ENCODE measurements at regions not wholly inside any gene's neighbourhood (a gene's known extent, or its start where the extent isn't known, plus 50 kb on each side); places are given as distances from the start of the nearest gene placed in this dataset.
"Not testable (repeated sequence)": the region's sequence is repeated elsewhere in the genome, so short reads cannot be mapped to it uniquely, and the experiment has no call there.

DNA sequence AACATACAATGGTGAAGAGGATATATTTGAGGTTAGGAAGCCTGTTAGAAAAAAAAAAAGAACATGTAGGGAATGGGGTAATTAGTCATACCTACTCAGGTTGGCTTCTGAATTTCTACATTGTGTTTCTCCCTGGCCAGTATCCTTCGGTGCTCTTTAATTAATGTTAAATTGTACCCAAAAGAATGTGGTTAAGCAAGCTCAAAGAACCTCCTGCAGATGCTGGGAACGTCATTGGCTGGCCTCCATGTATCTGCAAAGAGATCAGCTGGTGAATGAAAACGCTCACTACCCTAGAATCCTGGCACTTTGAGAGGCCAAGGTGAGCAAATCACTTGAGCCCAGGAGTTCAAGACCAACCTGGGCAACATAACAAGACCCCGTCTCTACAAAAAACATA, 942.3 kb upstream of the PRKX start:
- Histone ChIP-seq H3K36me3 (no peaks in the 10 kb centered on the region), H3K4me1 (no peaks in the 10 kb centered on the region), H3K27me3 (no peaks in the 10 kb centered on the region), H3K4me3 (no peak overlapping the region), H3K9me3 (peaks cover 0 to 3% (median 0%) of the 10 kb centered on the region in 4 donors), H3K27ac (replicated peaks in 1 of 4) (no peak overlapping the region)
- intact Hi-C loops (cut with DNase I), result no loop called here
- TF ChIP-seq EP300 (IDR thresholded peaks at IDR 0.05) (no peak), POLR2AphosphoS5 (IDR thresholded peaks at IDR 0.05) (no peak), POLR2A (IDR thresholded peaks at IDR 0.05; ENCODE audit: low read depth) (no peak), CTCF (IDR thresholded peaks at IDR 0.05) (no peak)
- no peak for DNase-seq (ENCODE audit: extremely low spot score)
- 67% methylated on average over 4 of the region's 4 CpGs for WGBS

DNA sequence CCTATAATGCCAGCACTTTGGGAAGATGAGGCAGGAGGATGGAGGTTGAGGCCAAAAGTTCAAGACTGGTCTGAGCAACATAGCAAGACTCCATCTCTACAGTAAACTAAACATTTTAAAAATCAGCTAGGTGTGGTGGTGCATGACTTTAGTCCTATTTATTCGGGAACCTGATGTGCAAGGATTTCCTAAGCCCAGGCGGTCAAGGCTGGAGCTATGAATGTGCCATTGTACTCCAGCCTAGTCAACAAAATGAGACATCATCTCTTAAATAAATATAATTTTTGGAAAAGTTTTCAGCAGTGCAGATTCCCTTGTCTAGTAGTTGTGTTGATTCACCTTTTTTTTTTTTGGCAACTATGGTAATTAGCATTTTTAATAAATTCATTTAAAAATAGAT, 928.7 kb upstream of the PRKX start:
- H3K4me3 ChIP-seq, result no peak overlapping the region
- no peak for TF ChIP-seq POLR2AphosphoS5 (IDR thresholded peaks at IDR 0.05)
- no peak for TF ChIP-seq POLR2A (IDR thresholded peaks at IDR 0.05; ENCODE audit: low read depth)
- TF ChIP-seq EP300 (IDR thresholded peaks at IDR 0.05), result no peak
- TF ChIP-seq CTCF (IDR thresholded peaks at IDR 0.05), result no peak
- intact Hi-C loops (cut with DNase I), result no loop called here
- no peaks in the 10 kb centered on the region for H3K36me3 ChIP-seq
- H3K9me3 ChIP-seq, result peaks cover 0 to 5% (median 0%) of the 10 kb centered on the region in 4 donors
- 83% methylated on average over 2 of the region's 2 CpGs for WGBS
- H3K27me3 ChIP-seq, result no peaks in the 10 kb centered on the region
- DNase-seq (ENCODE audit: extremely low spot score), result no peak
- no peak overlapping the region for H3K27ac ChIP-seq (replicated peaks in 1 of 4)
- H3K4me1 ChIP-seq, result no peaks in the 10 kb centered on the region

DNA sequence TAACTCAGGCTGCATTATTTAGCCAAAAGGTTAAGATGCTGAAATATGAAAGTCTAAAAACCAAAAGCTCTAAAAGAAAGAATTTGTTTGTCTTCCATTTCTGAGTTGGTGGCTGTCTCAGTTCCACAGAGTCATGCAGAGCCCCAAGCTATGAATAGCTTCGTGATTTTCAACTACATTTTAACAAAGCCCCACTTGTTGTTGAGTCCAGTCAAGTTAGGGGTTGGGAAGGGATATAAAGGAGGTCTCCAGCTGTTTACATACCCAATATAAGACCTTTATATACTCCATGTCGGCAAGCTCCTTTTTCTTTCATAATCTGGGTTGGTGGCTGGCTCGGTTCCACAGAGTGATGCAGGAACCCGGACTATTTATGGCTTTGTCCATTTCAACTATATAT, 924.6 kb upstream of the PRKX start:
- DNase-seq (ENCODE audit: extremely low spot score), result no peak
- H3K9me3 ChIP-seq, result peaks cover 0 to 5% (median 0%) of the 10 kb centered on the region in 4 donors
- no peaks in the 10 kb centered on the region for H3K36me3 ChIP-seq
- intact Hi-C loops (cut with DNase I), result no loop called here
- WGBS, result 84% methylated on average over 4 of the region's 4 CpGs
- H3K27ac ChIP-seq (replicated peaks in 1 of 4), result no peak overlapping the region
- no peaks in the 10 kb centered on the region for H3K4me1 ChIP-seq
- no peaks in the 10 kb centered on the region for H3K27me3 ChIP-seq
- TF ChIP-seq POLR2AphosphoS5 (IDR thresholded peaks at IDR 0.05) (no peak), EP300 (IDR thresholded peaks at IDR 0.05) (no peak), POLR2A (IDR thresholded peaks at IDR 0.05; ENCODE audit: low read depth) (no peak), CTCF (IDR thresholded peaks at IDR 0.05) (no peak)
- no peak overlapping the region for H3K4me3 ChIP-seq

DNA sequence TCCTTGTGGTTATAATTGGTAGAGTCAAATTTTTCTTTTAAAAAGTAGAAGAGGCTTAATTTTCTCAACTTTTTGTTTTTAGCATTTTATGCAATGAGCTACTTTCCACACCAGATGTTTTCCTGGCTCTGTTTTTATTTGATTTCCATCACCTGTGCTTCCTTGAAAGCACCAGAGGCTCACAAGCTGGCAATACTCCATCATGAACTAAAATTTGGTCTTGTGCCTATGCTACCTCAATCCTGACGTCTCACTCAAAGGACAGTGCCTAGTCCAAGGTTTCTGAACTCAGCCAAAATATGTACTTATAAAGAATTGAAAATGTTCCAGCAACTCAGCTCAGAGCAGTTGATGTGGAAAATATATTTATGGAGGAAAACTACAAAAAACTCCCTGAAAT, 914.0 kb upstream of the PRKX start:
- H3K9me3 ChIP-seq, result no peaks in the 10 kb centered on the region
- TF ChIP-seq POLR2A (IDR thresholded peaks at IDR 0.05; ENCODE audit: low read depth), result no peak
- TF ChIP-seq CTCF (IDR thresholded peaks at IDR 0.05), result no peak
- TF ChIP-seq POLR2AphosphoS5 (IDR thresholded peaks at IDR 0.05), result no peak
- TF ChIP-seq EP300 (IDR thresholded peaks at IDR 0.05), result no peak
- DNase-seq (ENCODE audit: extremely low spot score), result no peak
- intact Hi-C loops (cut with DNase I), result no loop called here
- no peak overlapping the region for H3K27ac ChIP-seq (replicated peaks in 1 of 4)
- 46% methylated on average over 1 of the region's 1 CpG for WGBS
- no peaks in the 10 kb centered on the region for H3K36me3 ChIP-seq
- H3K27me3 ChIP-seq, result no peaks in the 10 kb centered on the region
- no peaks in the 10 kb centered on the region for H3K4me1 ChIP-seq
- H3K4me3 ChIP-seq, result no peak overlapping the region

- DNase-seq (ENCODE audit: extremely low spot score), result no peak
- no peaks in the 10 kb centered on the region for H3K4me1 ChIP-seq
- H3K36me3 ChIP-seq, result no peaks in the 10 kb centered on the region
- no peak overlapping the region for H3K4me3 ChIP-seq
- no peak for TF ChIP-seq POLR2AphosphoS5 (IDR thresholded peaks at IDR 0.05)
- TF ChIP-seq POLR2A (IDR thresholded peaks at IDR 0.05; ENCODE audit: low read depth), result no peak
- TF ChIP-seq CTCF (IDR thresholded peaks at IDR 0.05), result no peak
- no peak for TF ChIP-seq EP300 (IDR thresholded peaks at IDR 0.05)
- WGBS, result 41% methylated on average over 5 of the region's 5 CpGs
- no peaks in the 10 kb centered on the region for H3K9me3 ChIP-seq
- intact Hi-C loops (cut with DNase I), result no loop called here
- H3K27me3 ChIP-seq, result no peaks in the 10 kb centered on the region
- no peak overlapping the region for H3K27ac ChIP-seq (replicated peaks in 1 of 4)
Measured at GRCh38 chrX:4622486-4623167, 909.2 kb upstream of the PRKX start.

- H3K9me3 ChIP-seq; DNase-seq (ENCODE audit: extremely low spot score); H3K27me3 ChIP-seq; H3K4me1 ChIP-seq; H3K36me3 ChIP-seq; H3K27ac ChIP-seq (replicated peaks in 1 of 4); intact Hi-C loops (cut with DNase I); H3K4me3 ChIP-seq: not testable (repeated sequence)
- WGBS, result 89% methylated on average over 2 of the region's 2 CpGs
Measured at GRCh38 chrX:4613651-4614050, 900.2 kb upstream of the PRKX start.
